Left colon (tissue), 2 donors: ENCODE measurements at regions not wholly inside any gene's neighbourhood (a gene's known extent, or its start where the extent isn't known, plus 50 kb on each side); places are given as distances from the start of the nearest gene placed in this dataset.

ENCODE experiments used
- ATAC-seq: fragments of 200-7000 bp; cut with Tn5 transposase; one replicate; pipeline ENCODE4 v1.9.1; 2020; ENCODE audit warnings: mild to moderate bottlenecking, moderate library complexity
- DNase-seq, 2 donors: peaks; one replicate each; pipeline ENCODE4 v3.0.0-alpha.2; 2020
- intact Hi-C, 2 donors: fragments of 100-400 bp; cut with DNase I in 1 of 2; cut with micrococcal nuclease in 1 of 2; formaldehyde crosslinking; loops; one replicate each; pipeline versions ENCODE4 v1.11.2 to v1.14.0; 2022; cut with DNase I, micrococcal nuclease
- donor health status: DM: no; HTN: no; CAD: no.
- donor health status: DM: yes; HTN: yes; CAD: no.

- DNase-seq (no peak), ATAC-seq (no peak)
- intact Hi-C loops: no loop called here
Observed at GRCh38 chr15:89421219-89421618, 75.2 kb downstream of the RHCG start.

DNA sequence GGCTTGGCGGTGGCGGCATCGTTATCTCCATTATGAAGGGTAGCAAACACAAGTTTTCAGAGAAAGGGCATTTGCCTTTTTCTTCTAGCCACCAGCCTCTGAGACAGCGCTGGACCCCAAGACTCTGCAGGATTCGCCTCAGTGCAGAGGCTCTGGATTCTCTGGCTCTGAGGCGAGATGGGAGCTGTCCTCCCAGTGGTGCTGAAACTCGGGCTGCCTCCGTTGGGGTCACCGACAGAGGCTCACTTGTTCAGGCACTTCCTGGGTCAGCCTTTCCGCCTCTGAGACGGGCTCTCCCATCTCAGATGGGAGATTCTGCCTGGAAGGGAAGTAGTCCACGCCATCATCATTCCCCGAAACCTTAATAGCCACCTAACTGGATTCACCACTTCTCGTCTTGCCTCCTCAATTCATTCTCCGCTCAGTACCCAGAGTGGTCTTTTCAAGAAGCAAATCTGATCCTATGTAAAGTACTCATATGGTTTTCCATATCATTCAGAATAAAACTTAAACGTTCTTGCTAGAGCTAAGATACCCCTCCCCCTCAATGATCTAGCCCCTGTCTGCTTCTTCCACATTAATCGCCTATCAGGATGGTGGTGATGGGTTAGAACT lies 76.9 kb downstream of the RHCG start:
- peak; percentile 62 for ATAC-seq

GRCh38 chr15:89417206-89417725 lies 79.1 kb downstream of the RHCG start:
- intact Hi-C loops: no loop called here
- no peak for ATAC-seq

More for the DNA sequence above, 76.9 kb downstream of the RHCG start:
- intact Hi-C loops: no loop called here
- DNase-seq: peak in 1 of 2 donors; percentile 54

DNA sequence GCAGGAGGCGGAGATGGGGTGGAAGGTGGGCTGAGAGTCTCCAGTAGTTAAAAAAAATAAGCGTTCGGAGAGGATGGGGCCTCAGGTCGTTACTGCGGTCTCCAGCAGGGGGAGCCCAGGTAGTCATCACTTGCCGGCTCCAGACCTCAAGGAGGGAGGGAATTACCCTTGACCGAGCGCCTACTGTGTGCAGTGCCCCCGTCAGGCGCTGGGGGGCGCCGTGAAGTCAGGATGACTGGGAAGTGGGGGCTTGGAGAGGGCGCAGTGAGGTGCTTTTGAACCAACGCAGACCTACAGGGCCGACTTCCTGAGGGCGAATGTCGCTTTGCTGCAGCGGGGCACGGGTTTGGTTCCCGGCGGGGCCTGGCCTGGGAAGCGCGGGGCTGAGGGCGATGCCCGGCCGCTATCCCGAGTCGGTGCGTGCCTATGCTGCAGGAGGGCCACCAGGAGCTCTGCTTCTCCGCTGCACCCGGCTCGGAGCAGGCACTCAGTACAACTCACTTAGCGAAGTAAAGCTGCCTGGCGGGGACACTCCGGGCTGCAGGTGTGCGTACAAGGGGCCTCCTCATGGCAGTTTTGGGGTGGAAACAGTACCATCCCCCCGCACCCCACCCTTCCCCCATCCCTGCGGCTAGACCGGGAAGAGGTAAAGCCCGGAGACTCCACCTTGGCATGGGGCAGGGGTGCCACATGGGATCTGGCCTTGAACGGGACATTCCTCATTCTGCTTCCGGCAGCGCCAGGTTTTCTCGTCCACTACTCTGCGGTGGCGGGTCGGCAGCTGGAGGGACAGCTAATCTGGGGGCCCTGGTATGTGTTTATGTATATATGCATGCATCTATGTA lies 79.8 kb downstream of the RHCG start:
- intact Hi-C loops: no loop called here
- peak; percentile 83 for ATAC-seq
- peak; percentile 48 to 76 for DNase-seq

More at GRCh38 chr15:89417206-89417725, 79.1 kb downstream of the RHCG start:
- no peak for DNase-seq

DNA sequence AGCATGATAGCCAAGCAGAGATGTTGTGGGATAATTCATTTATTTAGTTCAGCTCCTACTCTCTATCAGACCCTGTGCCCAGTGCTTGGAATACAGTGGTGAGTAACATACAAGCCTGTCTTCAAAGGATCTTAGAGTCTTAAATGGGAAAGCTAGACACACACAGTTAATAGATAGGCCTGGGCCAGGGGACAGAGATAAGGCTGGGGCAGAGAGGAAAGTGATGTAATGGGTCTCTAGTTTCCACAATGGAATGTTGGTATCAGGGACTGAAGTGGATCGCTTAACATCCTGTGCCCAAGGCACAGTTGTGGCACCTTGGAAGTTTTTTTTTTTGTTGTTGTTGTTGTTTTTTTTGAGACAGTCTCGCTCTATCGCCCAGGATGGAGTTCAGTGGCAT lies 79.9 kb upstream of the POLG start:
- no peak for DNase-seq
- intact Hi-C loops: no loop called here
- ATAC-seq: no peak

DNA sequence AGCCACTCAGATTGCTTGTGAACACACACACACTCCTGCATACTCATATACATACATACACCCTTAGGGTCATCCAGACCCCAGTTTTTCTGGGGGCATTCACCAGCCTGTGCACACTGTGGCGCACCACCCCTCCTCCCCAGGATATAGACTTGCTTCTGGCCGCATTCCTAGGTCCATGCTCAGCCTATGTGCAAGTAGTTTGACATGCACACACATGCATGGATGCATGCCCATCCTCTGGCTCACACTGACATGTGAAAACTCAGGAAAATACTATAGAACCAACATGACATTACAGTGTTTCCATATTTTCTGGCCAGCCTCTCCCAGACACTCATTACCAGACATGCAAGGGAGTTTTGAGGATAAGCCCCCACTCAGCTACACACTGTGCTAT lies 79.3 kb upstream of the POLG start:
- intact Hi-C loops: no loop called here
- ATAC-seq (no peak), DNase-seq (no peak)

DNA sequence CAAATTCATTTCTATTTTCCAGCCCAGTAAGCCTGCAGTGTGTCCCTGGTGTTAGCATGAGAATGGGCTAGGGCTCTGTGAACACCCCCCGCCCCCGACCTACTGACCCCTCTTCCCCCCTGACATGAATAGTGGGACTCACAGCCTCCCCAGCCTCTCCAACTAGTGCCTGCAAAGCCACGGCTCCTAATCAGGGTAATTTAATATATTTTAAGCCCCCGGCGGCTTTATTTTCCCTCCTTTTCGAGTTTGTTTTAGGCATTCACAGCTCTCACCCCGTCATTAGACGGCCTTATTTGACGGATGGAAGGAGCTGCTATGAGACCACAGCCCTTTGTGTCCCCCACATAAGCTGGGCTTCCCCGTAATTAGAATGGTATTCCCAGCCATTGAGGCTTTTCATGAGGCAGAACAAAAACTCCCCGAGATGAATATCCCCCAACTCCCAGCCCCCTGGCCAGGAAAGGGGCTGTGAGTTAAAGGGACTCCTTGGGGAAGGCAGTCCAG lies 78.3 kb upstream of the POLG start:
- intact Hi-C loops: no loop called here
- ATAC-seq (no peak), DNase-seq (no peak)

DNA sequence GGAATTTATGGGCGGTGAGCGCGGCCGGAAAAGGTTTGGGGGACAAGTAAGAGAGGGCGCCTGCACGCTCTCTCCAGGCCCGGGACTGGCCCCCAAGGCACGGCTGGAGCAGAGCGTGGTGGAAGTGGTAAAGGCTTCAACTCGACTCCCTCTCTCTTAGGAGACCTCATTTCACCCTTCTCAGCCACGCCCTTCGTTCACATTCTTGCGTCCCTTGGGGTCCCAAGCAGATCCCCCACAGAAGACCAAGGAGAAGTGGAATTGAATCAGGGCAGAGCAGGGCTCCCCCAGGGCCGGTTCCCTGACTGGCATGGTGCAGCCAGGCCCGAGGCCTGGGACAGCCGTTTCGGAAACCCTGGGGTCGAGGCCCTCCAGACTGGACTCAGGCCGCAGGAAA lies 75.4 kb upstream of the POLG start:
- intact Hi-C loops: no loop called here
- no peak for ATAC-seq

GRCh38 chr15:89409184-89410038 lies 74.8 kb upstream of the POLG start:
- intact Hi-C loops: no loop called here
- no peak for ATAC-seq
- no peak for DNase-seq

More for the DNA sequence above, 75.4 kb upstream of the POLG start:
- DNase-seq: no peak

- intact Hi-C loops: no loop called here
- DNase-seq (no peak), ATAC-seq (no peak)
Observed at GRCh38 chr15:89408372-89409183, 74.0 kb upstream of the POLG start.

DNA sequence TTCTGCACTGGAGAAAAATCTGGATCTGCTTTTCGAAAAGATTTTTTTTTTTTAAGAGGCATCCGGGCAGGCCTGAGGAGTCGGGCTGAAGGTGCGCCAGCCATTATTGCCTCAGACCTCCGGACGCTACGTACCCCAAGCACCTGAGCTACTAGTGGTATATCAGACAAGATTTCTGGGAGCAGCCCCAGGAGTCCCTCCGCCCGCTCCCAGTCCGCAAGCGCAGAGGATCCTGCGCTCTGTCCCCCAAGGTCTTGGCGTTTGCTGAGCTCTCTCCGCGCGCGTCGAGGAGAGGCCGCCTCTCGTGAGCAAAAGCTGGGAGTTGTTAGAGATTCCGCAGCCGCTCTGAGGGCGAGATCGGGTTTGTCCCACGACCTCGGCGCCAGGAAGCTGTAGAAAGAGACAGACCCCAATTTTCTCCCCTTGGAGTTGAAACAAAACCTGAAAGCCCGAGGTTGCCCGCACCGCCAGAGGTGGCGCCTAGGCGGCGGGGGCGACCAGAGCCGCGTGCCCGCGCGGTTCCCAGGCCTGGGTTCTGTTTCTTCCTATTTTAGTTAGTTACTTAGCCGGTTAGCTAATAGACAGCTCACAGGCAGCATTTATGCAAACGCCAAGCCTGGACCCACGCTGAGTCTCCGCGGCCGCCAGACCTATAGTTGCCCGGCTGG lies 72.5 kb upstream of the POLG start:
- ATAC-seq (no peak), DNase-seq (no peak)
- intact Hi-C loops: no loop called here

GRCh38 chr15:89406218-89406939 lies 71.8 kb upstream of the POLG start:
- ATAC-seq: no peak
- intact Hi-C loops: no loop called here
- no peak for DNase-seq

DNA sequence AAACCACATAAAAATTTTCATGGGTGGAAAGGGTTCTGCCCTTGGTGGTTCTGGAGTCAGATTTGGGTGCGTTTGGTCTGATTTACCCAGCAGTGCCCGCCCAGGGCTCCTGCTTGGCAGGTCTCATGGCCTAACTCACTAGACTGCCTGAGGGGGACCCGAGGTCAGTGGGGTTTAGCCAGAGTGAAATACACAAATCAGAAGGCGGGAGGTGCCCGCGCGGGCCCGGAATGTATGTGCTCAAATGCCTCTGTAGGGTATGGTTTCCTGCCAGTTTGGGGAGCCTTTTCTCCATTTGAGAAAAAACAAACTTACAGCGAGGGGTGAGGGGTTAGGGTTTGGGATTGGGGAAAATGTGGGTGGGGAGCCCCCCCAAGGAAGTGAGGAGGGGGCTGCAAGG lies 70.9 kb upstream of the POLG start:
- DNase-seq: no peak
- no peak for ATAC-seq
- intact Hi-C loops: no loop called here

DNA sequence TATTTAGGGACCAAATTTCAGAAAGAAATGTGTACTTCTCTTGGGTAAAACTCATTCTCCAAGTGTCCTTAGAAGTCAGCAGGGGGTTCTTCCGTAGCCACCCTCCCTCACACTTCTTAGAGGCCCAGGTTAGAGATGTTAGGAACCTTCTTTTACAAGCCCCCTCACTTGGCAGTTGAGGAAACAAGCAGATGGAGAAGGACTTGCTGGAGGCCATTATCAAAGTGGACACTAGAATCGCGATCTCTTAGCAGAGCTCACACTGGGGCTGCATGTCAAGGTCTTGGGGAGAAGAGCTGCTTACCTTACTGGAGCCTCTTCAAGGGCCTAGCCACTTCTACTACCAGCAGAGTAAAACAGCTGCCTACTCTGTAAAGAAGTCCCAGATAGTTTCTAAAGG lies 69.4 kb upstream of the POLG start:
- intact Hi-C loops: no loop called here
- no peak for ATAC-seq
- DNase-seq: no peak

GRCh38 chr15:89402518-89402805 lies 67.8 kb upstream of the POLG start:
- ATAC-seq (no peak), DNase-seq (no peak)
- intact Hi-C loops: no loop called here

GRCh38 chr15:89401631-89402517 lies 67.2 kb upstream of the POLG start:
- intact Hi-C loops: no loop called here
- ATAC-seq (no peak), DNase-seq (no peak)
